GM23248 (cell line): ENCODE measurements at regions not wholly inside any gene's neighbourhood (a gene's known extent, or its start where the extent isn't known, plus 50 kb on each side); places are given as distances from the start of the nearest gene placed in this dataset.

ENCODE experiments used
- EZH2 ChIP-seq: fragments of 200-600 bp; sonication (generic); IDR thresholded peaks from 2 replicates; pipeline ENCODE4 v1.6.1; 2018; ENCODE audit warnings: antibody characterized with exemption, mild to moderate bottlenecking; ENCODE audit not compliant: insufficient read depth, poor library complexity, severe bottlenecking
- EZH2phosphoT487 ChIP-seq: fragments of 200-600 bp; sonication (generic); IDR thresholded peaks from 2 replicates; pipeline ENCODE4 v1.6.1; 2018; ENCODE audit warnings: antibody characterized with exemption, moderate library complexity, mild to moderate bottlenecking, low read depth; ENCODE audit not compliant: insufficient read depth

DNA sequence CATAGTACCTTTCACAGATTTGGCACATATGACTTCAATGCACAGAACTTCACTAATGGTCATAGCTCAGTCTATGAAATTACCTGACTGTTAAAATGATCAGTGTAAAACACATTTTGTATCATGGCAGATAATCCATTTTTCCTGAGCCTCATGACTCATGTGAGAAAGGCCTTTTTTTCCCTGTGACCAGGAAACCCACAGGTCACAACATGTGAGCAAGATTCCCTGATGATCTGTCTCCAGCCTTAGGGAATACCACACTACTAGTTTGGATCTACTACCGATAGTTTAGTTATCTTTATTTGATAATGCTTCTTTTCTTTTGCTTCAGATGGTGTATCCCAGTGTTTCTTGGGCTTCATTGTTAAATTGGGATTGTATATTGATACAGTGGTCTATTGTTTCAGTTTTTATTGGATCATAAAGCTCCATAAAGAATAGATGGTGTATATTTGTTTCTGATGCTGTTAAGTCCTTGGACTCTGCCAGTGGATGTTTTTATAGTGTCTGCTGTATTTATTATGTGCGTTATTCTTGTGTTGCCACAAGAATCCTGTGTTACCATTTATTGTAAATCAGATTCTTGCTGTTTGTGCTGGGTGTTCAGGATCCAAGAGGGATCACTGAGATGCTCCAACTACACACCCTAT lies 248.7 kb upstream of the PELI2 start:
- TF ChIP-seq EZH2phosphoT487 (no peak), EZH2 (no peak)
